Activated CD4-positive, CD25-positive, alpha-beta regulatory T cell treated with anti-CD3 and anti-CD28 coated beads, Interleukin-2, amount 50 U/mL, for 24 hours (primary cell): ENCODE measurements at regions not wholly inside any gene's neighbourhood (a gene's known extent, or its start where the extent isn't known, plus 50 kb on each side); places are given as distances from the start of the nearest gene placed in this dataset.

Experiments used
- ATAC-seq, 2 donors: fragments of 150-1000 bp; cut with Tn5 transposase; one replicate each; pipeline ENCODE4 v1.10.0; 2021; ENCODE audit warnings: mild to moderate bottlenecking in 1 of 2, moderate library complexity in 1 of 2

- no peak for ATAC-seq
Observed at GRCh38 chr13:99125326-99125915, 75.2 kb upstream of the UBAC2 start.

GRCh38 chr13:99126821-99127220 is 73.8 kb upstream of the UBAC2 start:
- no peak for ATAC-seq

- no peak for ATAC-seq
Observed at GRCh38 chr13:99129050-99129449, 71.6 kb upstream of the UBAC2 start.

- ATAC-seq: no peak
Observed at GRCh38 chr13:99129951-99130350, 70.7 kb upstream of the UBAC2 start.

- no peak for ATAC-seq
Observed at GRCh38 chr13:99131410-99131809, 69.2 kb upstream of the UBAC2 start.

- no peak for ATAC-seq
Observed at GRCh38 chr13:99132295-99132835, 68.3 kb upstream of the UBAC2 start.

- ATAC-seq: no peak
Observed at GRCh38 chr13:99133230-99133629, 67.4 kb upstream of the UBAC2 start.

- ATAC-seq: no peak
Observed at GRCh38 chr13:99133848-99134247, 66.8 kb upstream of the UBAC2 start.

- no peak for ATAC-seq
Observed at GRCh38 chr13:99135591-99135990, 65.1 kb upstream of the UBAC2 start.

- ATAC-seq: no peak
Observed at GRCh38 chr13:99136427-99136954, 64.2 kb upstream of the UBAC2 start.

GRCh38 chr13:99140831-99141230 is 59.8 kb upstream of the UBAC2 start:
- ATAC-seq: no peak

- ATAC-seq: no peak
Observed at GRCh38 chr13:99143904-99144303, 56.8 kb upstream of the UBAC2 start.

GRCh38 chr13:99144306-99144705 is 56.3 kb upstream of the UBAC2 start:
- ATAC-seq: no peak

- ATAC-seq: no peak
Observed at GRCh38 chr13:99145461-99145860, 55.2 kb upstream of the UBAC2 start.

- no peak for ATAC-seq
Observed at GRCh38 chr13:99150575-99151361, 49.9 kb upstream of the UBAC2 start.
